Peyer's patch (tissue), 4 donors: ENCODE measurements at regions not wholly inside any gene's neighbourhood (a gene's known extent, or its start where the extent isn't known, plus 50 kb on each side); places are given as distances from the start of the nearest gene placed in this dataset.

Experiments used
- DNase-seq, 3 donors: peaks; one replicate each; pipeline ENCODE4 v3.0.0-alpha.2; 2017 to 2019
- H3K27ac ChIP-seq, 4 donors: fragments of 200-600 bp; sonication (generic); one replicate each; pipeline ENCODE4 v1.5.1; 2016 to 2019
- H3K27me3 ChIP-seq, 2 donors: fragments of 200-600 bp; sonication (generic); one replicate each; pipeline ENCODE4 v1.5.1; 2019
- H3K36me3 ChIP-seq, 3 donors: fragments of 200-600 bp; sonication (generic); one replicate each; pipeline ENCODE4 v1.5.1; 2016 to 2019
- H3K4me1 ChIP-seq, 4 donors: fragments of 200-600 bp; sonication (generic); one replicate each; pipeline ENCODE4 v1.5.1; 2016 to 2019
- H3K4me3 ChIP-seq, 4 donors: fragments of 200-600 bp; sonication (generic); 1 replicate in 3 of 4; 2 replicates in 1 of 4; pipeline ENCODE4 v1.5.1; 2016 to 2019; ENCODE audit warnings: mild to moderate bottlenecking in 1 of 4
- H3K9me3 ChIP-seq, 4 donors: fragments of 200-600 bp; sonication (generic); one replicate each; pipeline ENCODE4 v1.5.1; 2016 to 2019; ENCODE audit warnings: mild to moderate bottlenecking in 1 of 4
- POLR2A ChIP-seq, 2 donors: fragments of 450-650 bp; IDR thresholded peaks; one replicate each; pipeline ENCODE4 v1.5.1; 2017; ENCODE audit warnings: antibody characterized with exemption in 2 of 2, mild to moderate bottlenecking in 2 of 2, moderate library complexity in 2 of 2
- TF ChIP-seq, protein P1 (sequence below), 6 experiments: fragments of 450-650 bp in 4 of 6; fragments of 200-600 bp in 2 of 6; sonication (generic) in 1 of 6; IDR thresholded peaks; one replicate each; pipeline ENCODE4 v1.5.1; 2017 to 2019; ENCODE audit warnings: antibody characterized with exemption in 6 of 6, mild to moderate bottlenecking in 3 of 6, moderate library complexity in 1 of 6

DNA sequence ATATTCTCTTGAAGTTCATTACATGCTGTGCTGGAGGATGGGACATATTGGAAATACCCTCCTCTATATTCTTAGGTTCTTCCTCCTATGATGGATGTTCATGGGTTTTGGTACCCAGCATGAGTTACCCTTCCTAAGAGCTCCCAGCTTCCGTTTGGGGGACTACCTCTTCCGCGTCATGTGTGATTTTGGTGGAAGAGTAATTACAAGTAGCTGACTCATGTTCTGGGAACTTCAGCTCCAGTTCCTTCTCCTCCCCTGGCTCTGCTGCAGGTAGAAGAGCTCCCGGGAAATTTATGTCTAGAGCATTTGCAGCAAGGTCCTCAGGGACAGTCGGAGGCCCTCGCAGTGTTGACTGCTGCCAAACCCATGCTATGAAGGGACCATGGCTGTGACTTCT is 208.8 kb upstream of the IL12A start:
- TF ChIP-seq POLR2A (IDR thresholded peaks at IDR 0.05), result no peak
- Histone ChIP-seq H3K27ac (no peak overlapping the region), H3K4me1 (peaks cover 0 to 7% (median 0%) of the 10 kb centered on the region in 4 donors), H3K27me3 (no peaks in the 10 kb centered on the region), H3K36me3 (no peaks in the 10 kb centered on the region), H3K9me3 (no peaks in the 10 kb centered on the region), H3K4me3 (no peak overlapping the region)
- DNase-seq, result no peak

- H3K27me3 ChIP-seq, result no peaks in the 10 kb centered on the region
- no peaks in the 10 kb centered on the region for H3K36me3 ChIP-seq
- peak in 1 of 3 donors; percentile 68 for DNase-seq
- TF ChIP-seq, protein P1, sequence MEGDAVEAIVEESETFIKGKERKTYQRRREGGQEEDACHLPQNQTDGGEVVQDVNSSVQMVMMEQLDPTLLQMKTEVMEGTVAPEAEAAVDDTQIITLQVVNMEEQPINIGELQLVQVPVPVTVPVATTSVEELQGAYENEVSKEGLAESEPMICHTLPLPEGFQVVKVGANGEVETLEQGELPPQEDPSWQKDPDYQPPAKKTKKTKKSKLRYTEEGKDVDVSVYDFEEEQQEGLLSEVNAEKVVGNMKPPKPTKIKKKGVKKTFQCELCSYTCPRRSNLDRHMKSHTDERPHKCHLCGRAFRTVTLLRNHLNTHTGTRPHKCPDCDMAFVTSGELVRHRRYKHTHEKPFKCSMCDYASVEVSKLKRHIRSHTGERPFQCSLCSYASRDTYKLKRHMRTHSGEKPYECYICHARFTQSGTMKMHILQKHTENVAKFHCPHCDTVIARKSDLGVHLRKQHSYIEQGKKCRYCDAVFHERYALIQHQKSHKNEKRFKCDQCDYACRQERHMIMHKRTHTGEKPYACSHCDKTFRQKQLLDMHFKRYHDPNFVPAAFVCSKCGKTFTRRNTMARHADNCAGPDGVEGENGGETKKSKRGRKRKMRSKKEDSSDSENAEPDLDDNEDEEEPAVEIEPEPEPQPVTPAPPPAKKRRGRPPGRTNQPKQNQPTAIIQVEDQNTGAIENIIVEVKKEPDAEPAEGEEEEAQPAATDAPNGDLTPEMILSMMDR (IDR thresholded peaks at IDR 0.05), result peak in 4 of 6 experiments; percentile 15 to 54 (median 48)
- no peak for TF ChIP-seq POLR2A (IDR thresholded peaks at IDR 0.05)
- H3K9me3 ChIP-seq, result no peaks in the 10 kb centered on the region
- no peak overlapping the region for H3K4me3 ChIP-seq
- no peak overlapping the region for H3K27ac ChIP-seq
- H3K4me1 ChIP-seq, result peaks cover 0 to 23% (median 0%) of the 10 kb centered on the region in 4 donors
Observed at GRCh38 chr3:159781867-159782266, 206.8 kb upstream of the IL12A start.

DNA sequence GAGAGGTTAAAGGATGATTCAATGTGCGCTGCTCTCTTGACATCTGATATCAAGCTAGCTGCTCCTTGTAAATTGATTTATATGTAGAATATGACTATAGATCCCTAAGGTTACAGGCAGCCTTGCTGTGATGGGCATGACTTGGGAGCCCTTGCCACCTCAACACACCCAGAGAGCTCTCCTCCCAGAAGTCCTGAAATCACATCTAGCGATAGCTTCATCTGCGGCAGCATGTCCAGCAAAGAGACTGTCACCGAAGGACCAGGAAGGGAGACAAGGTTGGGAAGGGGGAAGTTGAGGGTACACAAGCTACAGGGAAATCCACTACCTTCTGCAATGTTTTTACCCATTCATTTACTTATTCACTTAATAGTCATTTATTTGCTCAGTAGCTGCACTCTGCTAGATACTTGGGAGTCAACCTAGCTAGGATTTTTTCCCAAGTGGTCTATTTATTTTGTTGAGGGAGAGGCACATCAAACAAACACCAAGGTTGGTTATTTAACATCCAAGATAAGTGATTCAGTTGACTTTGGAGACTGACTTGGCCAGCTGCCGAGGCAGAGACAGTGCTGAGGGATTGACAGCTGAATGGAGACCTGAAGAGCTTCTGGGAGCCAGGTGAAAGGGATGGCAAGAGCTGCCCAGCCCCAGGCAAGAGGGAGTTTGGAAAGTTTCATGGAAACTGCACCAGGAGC is 205.8 kb upstream of the IL12A start:
- TF ChIP-seq, protein P1 (IDR thresholded peaks at IDR 0.05), result no peak
- no peak for TF ChIP-seq POLR2A (IDR thresholded peaks at IDR 0.05)
- DNase-seq, result no peak
- no peak overlapping the region for H3K27ac ChIP-seq
- no peaks in the 10 kb centered on the region for H3K36me3 ChIP-seq
- no peak overlapping the region for H3K4me3 ChIP-seq
- H3K4me1 ChIP-seq, result peaks cover 0 to 33% (median 0%) of the 10 kb centered on the region in 4 donors
- H3K27me3 ChIP-seq, result no peaks in the 10 kb centered on the region
- no peaks in the 10 kb centered on the region for H3K9me3 ChIP-seq

DNA sequence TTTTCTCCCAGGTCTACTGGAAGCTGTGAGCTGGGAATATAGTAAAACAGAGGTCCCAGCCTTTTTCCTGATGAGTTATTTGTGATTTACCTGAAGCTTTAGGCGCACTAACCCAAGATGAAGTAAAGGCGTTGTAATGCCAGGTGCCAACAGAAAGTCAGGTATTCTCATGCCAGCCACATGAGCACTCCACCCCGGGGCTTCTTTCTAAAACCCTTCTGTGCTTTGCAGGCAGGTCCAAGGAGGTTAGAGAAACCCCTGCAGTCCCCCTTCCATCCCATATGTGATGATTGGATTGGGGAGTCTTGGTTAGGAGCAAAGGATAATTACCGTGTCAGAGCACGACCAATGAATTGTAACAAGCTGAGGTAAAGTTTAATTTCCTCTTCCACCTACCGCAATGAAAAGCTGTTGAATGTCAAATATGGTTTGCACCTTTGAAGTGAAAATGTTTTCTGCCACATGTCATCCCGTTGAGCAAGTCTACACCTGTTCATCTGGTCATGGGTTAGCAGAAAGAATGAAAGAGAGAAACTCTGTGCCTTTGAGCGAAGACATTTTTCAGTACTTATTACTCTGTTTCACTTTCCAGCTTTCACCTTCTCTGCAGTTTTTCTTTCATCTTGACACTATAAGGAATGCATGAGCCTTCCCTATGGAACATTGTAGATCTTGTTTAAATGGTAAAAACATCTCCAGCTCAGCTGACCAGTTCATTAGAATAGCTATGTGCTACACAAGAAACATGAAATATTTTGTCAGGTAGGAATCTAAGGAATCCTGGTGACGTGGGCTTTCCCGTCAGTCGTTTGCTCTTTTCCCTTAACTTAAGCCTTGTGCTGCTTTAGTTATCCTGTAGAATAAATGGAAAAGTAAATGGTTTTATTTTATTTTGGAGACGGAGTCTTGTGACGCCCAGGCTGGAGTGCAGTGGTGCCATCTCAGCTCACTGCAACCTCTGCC is 204.6 kb upstream of the IL12A start:
- no peak for DNase-seq
- Histone ChIP-seq H3K27ac (peak overlapping the region in 1 of 4 donors; percentile 34), H3K9me3 (no peaks in the 10 kb centered on the region), H3K4me1 (peaks cover 0 to 43% (median 3%) of the 10 kb centered on the region in 4 donors), H3K36me3 (no peaks in the 10 kb centered on the region), H3K27me3 (no peaks in the 10 kb centered on the region), H3K4me3 (no peak overlapping the region)
- TF ChIP-seq, protein P1 (IDR thresholded peaks at IDR 0.05), result no peak
- no peak for TF ChIP-seq POLR2A (IDR thresholded peaks at IDR 0.05)

- Histone ChIP-seq H3K9me3 (no peaks in the 10 kb centered on the region), H3K36me3 (no peaks in the 10 kb centered on the region), H3K27me3 (no peaks in the 10 kb centered on the region), H3K27ac (peak overlapping the region in 1 of 4 donors; percentile 34), H3K4me1 (peaks cover 0 to 55% (median 3%) of the 10 kb centered on the region in 4 donors), H3K4me3 (no peak overlapping the region)
- DNase-seq, result no peak
- TF ChIP-seq, protein P1 (IDR thresholded peaks at IDR 0.05), result no peak
- TF ChIP-seq POLR2A (IDR thresholded peaks at IDR 0.05), result no peak
Observed at GRCh38 chr3:159785273-159785708, 203.3 kb upstream of the IL12A start.
